Spinal cord (tissue), 10 donors: ENCODE measurements at regions not wholly inside any gene's neighbourhood (a gene's known extent, or its start where the extent isn't known, plus 50 kb on each side); places are given as distances from the start of the nearest gene placed in this dataset. TPM values are rescaled to one million over a fixed set of nuclear protein-coding genes. Genes with fewer than 3 reads are reported as not detected.
"Not testable (repeated sequence)": the region's sequence is repeated elsewhere in the genome, so short reads cannot be mapped to it uniquely, and the experiment has no call there.

Source experiments
- DNase-seq, 6 donors: peaks; one replicate each; pipeline versions ENCODE4 v3.0.0 to v3.0.0-alpha.2; 2013 to 2015; ENCODE audit warnings: low spot score in 6 of 6, low read depth in 4 of 6
- H3K27ac ChIP-seq: one replicate; pipeline ENCODE4 v1.5.1; 2013; ENCODE audit warnings: low read depth, low read length, control low read depth
- H3K27me3 ChIP-seq: one replicate; pipeline ENCODE4 v1.6.1; 2013; ENCODE audit warnings: low read length; ENCODE audit not compliant: control insufficient read depth, insufficient read depth
- H3K36me3 ChIP-seq: one replicate; pipeline ENCODE4 v1.6.1; 2013; ENCODE audit warnings: low read length; ENCODE audit not compliant: control insufficient read depth, insufficient read depth
- H3K4me1 ChIP-seq: one replicate; pipeline ENCODE4 v1.6.1; 2013; ENCODE audit warnings: low read length; ENCODE audit not compliant: control insufficient read depth, insufficient read depth
- H3K4me3 ChIP-seq: one replicate; pipeline ENCODE4 v1.5.1; 2013; ENCODE audit warnings: low read depth, low read length, control low read depth
- H3K9me3 ChIP-seq: one replicate; pipeline ENCODE4 v1.6.1; 2013; ENCODE audit warnings: low read length; ENCODE audit not compliant: control insufficient read depth, insufficient read depth
- WGBS: methylation state at CpG from one replicate; pipeline ENCODE4 v1.1.5; 2013; ENCODE audit warnings: missing lambda C conversion rate; ENCODE audit not compliant: insufficient coverage; 5-methylcytosine and 5-hydroxymethylcytosine counted together
- small RNA-seq: library from RNA; depleted of rRNA; stranded (forward); fragments of <200 nt; gene quantifications from one replicate; pipeline ENCODE3, GENCODE V24; 2014; ENCODE audit warnings: low replicate concordance
- donor health status: healthy.

- H3K36me3 ChIP-seq, result no peaks in the 10 kb centered on the region
- H3K27me3 ChIP-seq, result no peaks in the 10 kb centered on the region
- H3K4me3 ChIP-seq, result no peak overlapping the region
- H3K4me1 ChIP-seq, result no peaks in the 10 kb centered on the region
- no peak overlapping the region for H3K27ac ChIP-seq
- no peaks in the 10 kb centered on the region for H3K9me3 ChIP-seq
- no peak for DNase-seq
- WGBS, result no CpG with 5 or more reads among the region's 3 CpGs
These were observed 77.5 kb upstream of the CDK6 start for GRCh38 chr7:92913849-92914248.

- H3K36me3 ChIP-seq, result no peaks in the 10 kb centered on the region
- DNase-seq, result peak in 1 of 6 donors; percentile 71
- no peaks in the 10 kb centered on the region for H3K27me3 ChIP-seq
- H3K27ac ChIP-seq, result no peak overlapping the region
- H3K4me3 ChIP-seq, result no peak overlapping the region
- no peaks in the 10 kb centered on the region for H3K9me3 ChIP-seq
- no peaks in the 10 kb centered on the region for H3K4me1 ChIP-seq
- WGBS, result 57% methylated on average over 1 of the region's 3 CpGs
These were observed 74.6 kb upstream of the CDK6 start for GRCh38 chr7:92910976-92911375.

- Histone ChIP-seq H3K4me1 (peaks cover 1% of the 10 kb centered on the region), H3K4me3 (no peak overlapping the region), H3K27me3 (no peaks in the 10 kb centered on the region), H3K9me3 (no peaks in the 10 kb centered on the region), H3K27ac (no peak overlapping the region), H3K36me3 (no peaks in the 10 kb centered on the region)
- WGBS, result 57% methylated on average over 1 of the region's 2 CpGs
- DNase-seq, result peak in 1 of 6 donors; percentile 22
These were observed 73.5 kb upstream of the CDK6 start for GRCh38 chr7:92909686-92910475.

DNA sequence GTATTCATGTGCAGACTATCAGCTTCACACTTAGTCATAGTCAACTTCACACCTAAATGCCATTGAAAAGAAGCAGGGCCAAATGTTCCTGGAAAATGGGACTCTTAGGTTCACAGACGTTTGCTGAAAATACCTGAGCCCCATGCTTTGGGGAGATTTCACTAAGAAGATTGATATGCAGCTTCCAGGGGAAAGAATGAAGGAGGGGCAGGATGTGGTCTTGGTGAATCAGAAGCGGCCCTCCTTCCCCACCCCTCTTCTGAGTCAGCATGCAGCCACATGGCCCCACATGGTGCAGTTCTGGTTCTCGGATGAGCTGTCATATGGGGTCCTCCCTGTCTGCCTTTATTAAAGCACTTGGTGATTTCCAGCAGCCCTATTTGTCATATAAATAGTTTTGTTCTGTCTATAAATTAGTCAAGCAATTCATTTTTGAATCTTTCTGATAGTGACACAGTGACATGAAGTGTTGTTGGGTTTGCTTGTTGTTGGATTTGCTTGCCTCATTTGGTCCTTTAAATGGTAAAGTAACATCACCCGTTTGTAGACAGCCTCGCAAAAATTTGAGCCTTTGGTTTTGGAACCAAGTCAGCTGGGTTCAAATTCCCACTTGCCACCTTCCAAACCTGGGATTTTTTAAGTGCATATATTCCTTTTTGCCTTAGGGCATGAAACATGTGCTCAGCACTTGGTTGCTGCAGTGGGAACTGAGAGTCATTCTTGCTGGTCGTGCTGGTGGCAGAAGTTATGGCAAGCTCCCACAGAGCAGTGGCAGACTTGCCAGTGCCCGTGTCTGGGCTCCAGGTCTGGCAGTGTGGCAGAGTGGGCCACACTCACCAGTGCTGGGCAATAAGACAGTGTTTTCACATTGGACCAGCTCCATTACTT, 68.1 kb upstream of the CDK6 start:
- Histone ChIP-seq H3K4me1 (peaks cover 4% of the 10 kb centered on the region), H3K36me3 (no peaks in the 10 kb centered on the region), H3K4me3 (no peak overlapping the region), H3K9me3 (no peaks in the 10 kb centered on the region), H3K27me3 (no peaks in the 10 kb centered on the region), H3K27ac (no peak overlapping the region)
- DNase-seq, result peak in 1 of 6 donors; percentile 43
- WGBS, result 46% methylated on average over 4 of the region's 7 CpGs

DNA sequence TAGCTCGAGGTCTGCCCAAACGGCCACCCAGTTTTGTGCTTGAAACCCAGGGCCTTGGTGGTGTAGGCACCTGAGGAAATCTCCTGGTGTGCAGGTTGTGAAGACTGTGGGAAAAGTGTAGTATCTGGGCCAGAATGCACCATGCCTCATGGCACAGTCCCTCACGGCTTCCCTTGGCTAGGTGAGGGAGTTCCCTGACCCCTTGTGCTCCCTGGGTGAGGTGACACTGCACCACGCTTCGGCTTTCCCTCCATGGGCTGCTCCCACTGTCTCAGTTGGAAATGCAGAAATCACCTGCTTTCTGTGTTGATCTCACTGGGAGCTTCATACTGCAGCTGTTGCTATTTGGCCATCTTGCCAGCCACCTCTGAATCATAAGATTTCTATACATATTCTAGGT, 62.4 kb upstream of the CDK6 start:
- no peaks in the 10 kb centered on the region for H3K4me1 ChIP-seq
- no peaks in the 10 kb centered on the region for H3K27me3 ChIP-seq
- H3K27ac ChIP-seq, result no peak overlapping the region
- no peak for DNase-seq
- peaks cover 3% of the 10 kb centered on the region for H3K9me3 ChIP-seq
- H3K36me3 ChIP-seq, result no peaks in the 10 kb centered on the region
- WGBS, result 88% methylated on average over 5 of the region's 5 CpGs
- no peak overlapping the region for H3K4me3 ChIP-seq

DNA sequence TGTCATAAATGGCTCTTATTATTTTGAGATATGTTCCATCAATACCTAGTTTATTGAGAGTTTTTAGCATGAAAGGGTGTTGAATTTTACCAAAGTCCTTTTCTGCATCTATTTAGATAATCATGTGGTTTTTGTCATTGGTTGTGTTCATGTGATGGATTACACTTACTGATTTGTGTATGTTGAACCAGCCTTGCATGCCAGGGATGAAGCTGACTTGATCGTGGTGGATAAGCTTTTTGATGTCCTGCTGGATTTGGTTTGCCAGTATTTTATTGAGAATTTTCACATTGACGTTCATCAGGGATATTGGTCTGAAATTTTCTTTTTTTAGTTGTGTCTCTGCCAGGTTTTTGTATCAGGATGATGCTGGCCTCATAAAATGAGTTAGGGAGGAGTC, 58.5 kb upstream of the CDK6 start:
- not testable (repeated sequence) for H3K36me3 ChIP-seq, H3K9me3 ChIP-seq, H3K27me3 ChIP-seq, H3K4me3 ChIP-seq, H3K27ac ChIP-seq, DNase-seq, H3K4me1 ChIP-seq
- WGBS, result 79% methylated on average over 2 of the region's 2 CpGs

DNA sequence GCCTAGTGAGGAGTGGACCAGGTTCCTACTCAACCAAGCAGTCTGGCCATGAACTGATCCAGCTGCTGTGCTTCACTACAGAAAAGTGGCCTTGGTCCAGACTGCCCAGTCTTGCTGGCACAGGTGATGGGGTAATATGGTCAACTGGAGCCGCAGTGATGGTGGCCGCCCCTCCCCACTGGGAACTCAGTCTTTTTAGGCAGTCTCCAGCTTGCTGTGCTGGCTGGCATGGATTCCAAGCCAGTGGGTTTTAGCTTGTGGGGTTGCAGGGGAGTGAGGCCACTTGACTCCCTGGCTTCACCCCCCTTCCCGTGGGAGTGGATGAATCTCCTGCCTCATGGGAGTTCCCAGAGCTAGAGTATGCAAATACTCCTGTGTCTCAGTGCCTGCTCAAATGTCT, 52.7 kb upstream of the CDK6 start:
- H3K36me3 ChIP-seq, result no peaks in the 10 kb centered on the region
- H3K27me3 ChIP-seq, result no peaks in the 10 kb centered on the region
- H3K4me3 ChIP-seq, result no peak overlapping the region
- no peaks in the 10 kb centered on the region for H3K4me1 ChIP-seq
- H3K27ac ChIP-seq, result no peak overlapping the region
- H3K9me3 ChIP-seq, result peaks cover 3% of the 10 kb centered on the region
- WGBS, result 96% methylated on average over 3 of the region's 3 CpGs
- DNase-seq, result no peak

Small RNAs in the stretch of these regions (small RNA-seq; reads per million reads assigned to genes)
- gene RN7SL7P, result not detected
